Mesothelial cell of epicardium (in vitro differentiated cells): ENCODE measurements at regions not wholly inside any gene's neighbourhood (a gene's known extent, or its start where the extent isn't known, plus 50 kb on each side); places are given as distances from the start of the nearest gene placed in this dataset.

Source experiments
- DNase-seq, 2 experiments: peaks; one replicate each; pipeline ENCODE4 v3.0.0; 2021; ENCODE audit warnings: low spot score in 2 of 2; ENCODE audit not compliant: unreplicated experiment in 2 of 2
- H3K27ac Mint-ChIP-seq: 2 replicates; pipeline ENCODE4 v1.8.0; 2021; ENCODE audit warnings: mixed read lengths
- H3K27me3 Mint-ChIP-seq: 2 replicates; pipeline ENCODE4 v1.8.0; 2021; ENCODE audit warnings: low read depth, mixed read lengths
- H3K36me3 Mint-ChIP-seq: 2 replicates; pipeline ENCODE4 v1.8.0; 2021; ENCODE audit warnings: mixed read lengths
- H3K4me1 Mint-ChIP-seq: 2 replicates; pipeline ENCODE4 v1.8.0; 2021; ENCODE audit warnings: mixed read lengths
- H3K4me3 Mint-ChIP-seq: 2 replicates; pipeline ENCODE4 v1.8.0; 2021; ENCODE audit warnings: mild to moderate bottlenecking, moderate library complexity, mixed read lengths
- H3K9me3 Mint-ChIP-seq: 2 replicates; pipeline ENCODE4 v1.8.0; 2021; ENCODE audit warnings: mixed read lengths
- TF ChIP-seq, protein P1 (sequence below): fragments of 200-600 bp; sonication (generic); IDR thresholded peaks from one replicate; pipeline ENCODE4 v1.5.0; 2021; ENCODE audit warnings: antibody characterized with exemption; ENCODE audit not compliant: unreplicated experiment

DNA sequence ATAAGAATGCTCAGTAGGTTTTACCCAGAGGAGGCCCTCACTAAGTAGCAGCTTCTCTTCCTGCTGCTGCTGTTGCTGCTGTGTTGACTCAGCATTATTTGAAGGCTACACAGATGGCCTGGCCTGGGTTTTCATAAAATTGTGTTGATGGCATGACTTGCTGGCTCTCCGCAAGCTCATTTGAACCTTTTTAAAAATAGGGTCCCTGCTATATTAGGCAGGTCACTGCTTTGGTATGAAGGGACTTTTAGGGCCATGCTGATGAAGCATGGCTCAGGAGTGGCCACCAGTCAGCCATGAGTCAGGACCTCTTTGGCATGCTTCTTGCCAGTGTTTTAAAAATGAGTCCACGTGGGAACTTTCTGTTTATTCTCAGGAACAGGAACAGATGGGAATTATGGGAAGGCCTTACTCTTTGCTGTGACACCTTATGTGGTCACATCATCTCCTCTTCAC lies 128.7 kb downstream of the MID1IP1 start:
- Mint-ChIP-seq H3K4me3 (no peak overlapping the region), H3K27ac (no peak overlapping the region), H3K4me1 (peaks cover 3% of the 10 kb centered on the region), H3K36me3 (no peaks in the 10 kb centered on the region), H3K9me3 (peaks cover 21% of the 10 kb centered on the region), H3K27me3 (no peaks in the 10 kb centered on the region)
- DNase-seq = no peak
- TF ChIP-seq, protein P1, sequence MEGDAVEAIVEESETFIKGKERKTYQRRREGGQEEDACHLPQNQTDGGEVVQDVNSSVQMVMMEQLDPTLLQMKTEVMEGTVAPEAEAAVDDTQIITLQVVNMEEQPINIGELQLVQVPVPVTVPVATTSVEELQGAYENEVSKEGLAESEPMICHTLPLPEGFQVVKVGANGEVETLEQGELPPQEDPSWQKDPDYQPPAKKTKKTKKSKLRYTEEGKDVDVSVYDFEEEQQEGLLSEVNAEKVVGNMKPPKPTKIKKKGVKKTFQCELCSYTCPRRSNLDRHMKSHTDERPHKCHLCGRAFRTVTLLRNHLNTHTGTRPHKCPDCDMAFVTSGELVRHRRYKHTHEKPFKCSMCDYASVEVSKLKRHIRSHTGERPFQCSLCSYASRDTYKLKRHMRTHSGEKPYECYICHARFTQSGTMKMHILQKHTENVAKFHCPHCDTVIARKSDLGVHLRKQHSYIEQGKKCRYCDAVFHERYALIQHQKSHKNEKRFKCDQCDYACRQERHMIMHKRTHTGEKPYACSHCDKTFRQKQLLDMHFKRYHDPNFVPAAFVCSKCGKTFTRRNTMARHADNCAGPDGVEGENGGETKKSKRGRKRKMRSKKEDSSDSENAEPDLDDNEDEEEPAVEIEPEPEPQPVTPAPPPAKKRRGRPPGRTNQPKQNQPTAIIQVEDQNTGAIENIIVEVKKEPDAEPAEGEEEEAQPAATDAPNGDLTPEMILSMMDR = no peak

DNA sequence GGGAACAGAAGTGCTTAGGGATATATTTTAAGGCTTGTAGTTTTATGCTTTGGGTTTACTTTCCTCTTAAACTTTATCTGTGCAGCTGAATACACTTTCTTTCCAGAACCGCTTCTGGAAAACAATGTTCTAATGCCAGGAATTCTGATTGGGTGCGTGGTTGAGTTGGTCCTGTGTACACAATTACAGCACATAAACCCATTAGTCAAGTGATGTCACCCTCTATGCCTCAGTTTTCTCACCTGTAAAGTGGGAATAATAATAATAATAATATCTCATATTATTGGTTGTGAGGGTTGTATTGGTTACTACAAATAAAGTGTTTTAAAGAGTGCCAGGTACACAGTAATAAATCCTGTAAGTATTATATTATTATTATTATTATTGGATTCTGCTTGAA lies 129.2 kb downstream of the MID1IP1 start:
- H3K4me3 Mint-ChIP-seq = no peak overlapping the region
- DNase-seq = no peak
- H3K27ac Mint-ChIP-seq = no peak overlapping the region
- H3K27me3 Mint-ChIP-seq = no peaks in the 10 kb centered on the region
- TF ChIP-seq, protein P1 = no peak
- peaks cover 19% of the 10 kb centered on the region for H3K9me3 Mint-ChIP-seq
- H3K4me1 Mint-ChIP-seq = peaks cover 3% of the 10 kb centered on the region
- H3K36me3 Mint-ChIP-seq = no peaks in the 10 kb centered on the region

DNA sequence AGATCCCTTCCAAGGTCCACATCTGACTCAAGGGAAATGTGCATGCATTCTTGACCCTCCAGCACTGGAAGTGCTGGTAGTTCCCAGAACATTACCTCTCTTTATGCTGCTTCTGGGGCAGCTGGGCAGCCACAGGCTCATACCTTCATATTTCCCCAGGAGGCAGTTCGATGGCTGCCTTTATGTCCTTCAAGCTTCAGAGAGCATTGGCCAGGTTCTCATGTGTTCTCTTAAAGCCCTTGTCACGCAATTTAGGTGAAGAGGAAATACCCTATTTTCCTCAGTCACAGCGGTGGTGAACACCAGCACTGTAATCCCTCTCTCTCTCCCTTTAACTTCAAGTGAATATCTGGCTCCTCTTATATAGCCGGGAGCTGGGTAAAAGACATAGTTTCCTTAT lies 134.3 kb downstream of the MID1IP1 start:
- Mint-ChIP-seq H3K27ac (no peak overlapping the region), H3K4me3 (no peak overlapping the region), H3K27me3 (no peaks in the 10 kb centered on the region), H3K36me3 (no peaks in the 10 kb centered on the region), H3K9me3 (peaks cover 30% of the 10 kb centered on the region), H3K4me1 (no peaks in the 10 kb centered on the region)
- no peak for DNase-seq
- TF ChIP-seq, protein P1 = no peak

DNA sequence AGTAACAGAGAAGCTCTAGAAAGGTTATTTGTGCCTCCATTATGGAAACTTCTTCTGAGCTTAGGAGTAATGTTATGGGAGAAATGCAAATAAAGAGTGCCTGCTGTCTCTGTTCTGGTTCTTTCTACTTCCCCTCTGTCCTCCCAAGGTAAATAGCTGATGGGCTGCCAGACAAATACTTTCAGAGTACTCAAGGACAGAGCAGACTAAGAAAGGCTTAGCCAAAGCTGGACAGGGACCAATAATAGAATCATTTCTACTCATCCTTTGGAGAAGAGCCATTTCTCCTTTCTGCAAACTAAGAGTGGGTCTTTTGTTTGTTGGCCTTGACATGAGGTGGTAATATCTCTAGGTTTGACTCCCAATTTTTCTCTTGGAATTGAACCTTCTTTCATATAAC lies 136.1 kb downstream of the MID1IP1 start:
- Mint-ChIP-seq H3K9me3 (peaks cover 48% of the 10 kb centered on the region), H3K36me3 (no peaks in the 10 kb centered on the region), H3K27ac (no peak overlapping the region), H3K4me3 (no peak overlapping the region), H3K27me3 (no peaks in the 10 kb centered on the region), H3K4me1 (no peaks in the 10 kb centered on the region)
- no peak for DNase-seq
- TF ChIP-seq, protein P1 = no peak

DNA sequence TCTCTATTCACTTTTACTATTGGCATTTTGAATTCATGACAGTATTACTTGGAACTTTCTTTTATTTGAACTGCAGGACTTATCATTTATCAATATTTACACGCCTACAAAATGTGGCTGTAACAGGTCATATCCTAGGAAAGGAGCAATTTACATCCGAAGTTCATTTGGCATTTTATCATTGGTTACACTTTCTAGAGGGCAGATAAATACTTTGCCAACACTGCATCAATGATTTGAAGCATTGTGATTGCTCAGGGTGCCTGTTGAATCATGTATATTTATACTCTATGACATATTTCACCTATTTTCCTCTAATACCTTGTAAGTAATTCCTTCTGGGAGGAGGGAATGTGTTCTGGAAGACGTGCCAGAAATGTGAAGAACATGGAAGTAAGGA lies 136.7 kb downstream of the MID1IP1 start:
- Mint-ChIP-seq H3K27me3 (no peaks in the 10 kb centered on the region), H3K36me3 (no peaks in the 10 kb centered on the region), H3K4me1 (no peaks in the 10 kb centered on the region), H3K4me3 (no peak overlapping the region), H3K27ac (no peak overlapping the region), H3K9me3 (peaks cover 53% of the 10 kb centered on the region)
- TF ChIP-seq, protein P1 = no peak
- DNase-seq = no peak

DNA sequence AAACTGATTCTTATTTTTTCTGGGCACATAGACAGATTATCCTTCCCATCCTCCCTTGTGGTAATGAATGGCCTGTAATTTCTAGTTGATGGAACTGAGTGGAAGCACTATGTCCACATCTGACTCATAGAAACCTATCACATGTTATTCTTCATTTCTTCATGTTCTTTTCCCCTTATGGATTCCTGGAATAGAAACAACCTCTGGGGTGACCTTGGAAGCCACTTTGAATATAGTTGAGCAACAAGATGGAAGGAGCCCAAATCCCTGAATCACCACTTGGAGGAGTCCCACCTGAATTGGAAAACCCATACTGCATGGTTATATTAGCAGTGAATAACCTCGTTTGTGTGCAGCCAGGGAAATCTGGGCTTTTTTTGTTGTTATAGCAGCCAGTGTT lies 137.8 kb downstream of the MID1IP1 start:
- H3K36me3 Mint-ChIP-seq = no peaks in the 10 kb centered on the region
- H3K9me3 Mint-ChIP-seq = peaks cover 60% of the 10 kb centered on the region
- no peak overlapping the region for H3K27ac Mint-ChIP-seq
- TF ChIP-seq, protein P1 = no peak
- no peak overlapping the region for H3K4me3 Mint-ChIP-seq
- no peak for DNase-seq
- no peaks in the 10 kb centered on the region for H3K4me1 Mint-ChIP-seq
- no peaks in the 10 kb centered on the region for H3K27me3 Mint-ChIP-seq
